Ishikawa (cell line): ENCODE measurements at regions not wholly inside any gene's neighbourhood (a gene's known extent, or its start where the extent isn't known, plus 50 kb on each side); places are given as distances from the start of the nearest gene placed in this dataset.

Source experiments
- CEBPB ChIP-seq: IDR thresholded peaks from 2 replicates; pipeline ENCODE4 v1.6.1; 2012
- CREB1 ChIP-seq: IDR thresholded peaks from 2 replicates; pipeline ENCODE4 v1.6.1; 2012; ENCODE audit warnings: low read depth
- EGR1 ChIP-seq: IDR thresholded peaks from 2 replicates; pipeline ENCODE4 v1.6.1; 2012
- EP300 ChIP-seq: IDR thresholded peaks from 2 replicates; pipeline ENCODE4 v1.6.1; 2012; ENCODE audit warnings: borderline replicate concordance
- FOXM1 ChIP-seq: IDR thresholded peaks from 2 replicates; pipeline ENCODE4 v1.6.1; 2012; ENCODE audit warnings: low read depth, borderline replicate concordance
- MAX ChIP-seq: IDR thresholded peaks from 2 replicates; pipeline ENCODE4 v1.6.1; 2012
- NFIC ChIP-seq: IDR thresholded peaks from 2 replicates; pipeline ENCODE4 v1.6.1; 2012
- RAD21 ChIP-seq: IDR thresholded peaks from 2 replicates; pipeline ENCODE4 v1.6.1; 2012; ENCODE audit warnings: low read depth
- REST ChIP-seq: IDR thresholded peaks from 2 replicates; pipeline ENCODE4 v1.6.1; 2012; ENCODE audit warnings: low read depth, mild to moderate bottlenecking
- TAF1 ChIP-seq: IDR thresholded peaks from 2 replicates; pipeline ENCODE4 v1.6.1; 2012; ENCODE audit warnings: low read depth, mild to moderate bottlenecking
- TCF12 ChIP-seq: IDR thresholded peaks from 2 replicates; pipeline ENCODE4 v1.6.1; 2012; ENCODE audit warnings: low read depth
- TEAD4 ChIP-seq: IDR thresholded peaks from 2 replicates; pipeline ENCODE4 v1.6.1; 2012
- USF1 ChIP-seq: IDR thresholded peaks from 2 replicates; pipeline ENCODE4 v1.6.1; 2012
- YY1 ChIP-seq: IDR thresholded peaks from 2 replicates; pipeline ENCODE4 v1.6.1; 2012; ENCODE audit warnings: low read depth
- ZBTB7A ChIP-seq: IDR thresholded peaks from 2 replicates; pipeline ENCODE4 v1.6.1; 2012; ENCODE audit warnings: low read depth

- TF ChIP-seq MAX (no peak), ZBTB7A (no peak), TAF1 (no peak), RAD21 (no peak), NFIC (no peak), YY1 (no peak), TEAD4 (no peak), EP300 (no peak), CEBPB (no peak), EGR1 (no peak), CREB1 (no peak), FOXM1 (no peak), REST (no peak), TCF12 (no peak)
Measured at GRCh38 chr14:61121355-61121787, 140.3 kb downstream of the SLC38A6 start.

GRCh38 chr14:61120576-61120975, 139.5 kb downstream of the SLC38A6 start:
- no peak for TF ChIP-seq TAF1
- no peak for TF ChIP-seq YY1
- no peak for TF ChIP-seq CREB1
- no peak for TF ChIP-seq EGR1

- TF ChIP-seq TAF1 (no peak), RAD21 (no peak), TEAD4 (no peak), FOXM1 (no peak), NFIC (no peak), CREB1 (no peak), EP300 (no peak)
Measured at GRCh38 chr14:61119006-61119405, 138.0 kb downstream of the SLC38A6 start.

GRCh38 chr14:61116369-61116768, 135.3 kb downstream of the SLC38A6 start:
- TF ChIP-seq CREB1: no peak
- TF ChIP-seq USF1: no peak
- TF ChIP-seq EP300: no peak
- no peak for TF ChIP-seq TCF12
- TF ChIP-seq EGR1: no peak
- TF ChIP-seq TAF1: no peak
- no peak for TF ChIP-seq ZBTB7A
- no peak for TF ChIP-seq NFIC
- TF ChIP-seq RAD21: no peak
- TF ChIP-seq MAX: no peak
- TF ChIP-seq FOXM1: no peak
- no peak for TF ChIP-seq YY1
- TF ChIP-seq TEAD4: no peak
- no peak for TF ChIP-seq CEBPB
- no peak for TF ChIP-seq REST

GRCh38 chr14:61113561-61114225, 132.6 kb downstream of the SLC38A6 start:
- no peak for TF ChIP-seq YY1
- TF ChIP-seq NFIC: no peak
- no peak for TF ChIP-seq TCF12
- TF ChIP-seq REST: no peak
- TF ChIP-seq RAD21: no peak
- no peak for TF ChIP-seq TEAD4
- no peak for TF ChIP-seq FOXM1
- TF ChIP-seq CEBPB: no peak
- TF ChIP-seq ZBTB7A: no peak
- no peak for TF ChIP-seq USF1
- TF ChIP-seq MAX: no peak
- no peak for TF ChIP-seq TAF1
- TF ChIP-seq EP300: no peak
- TF ChIP-seq CREB1: no peak
